ENCODE measurements at regions not wholly inside any gene's neighbourhood (a gene's known extent, or its start where the extent isn't known, plus 50 kb on each side); places are given as distances from the start of the nearest gene placed in this dataset.

DNA sequence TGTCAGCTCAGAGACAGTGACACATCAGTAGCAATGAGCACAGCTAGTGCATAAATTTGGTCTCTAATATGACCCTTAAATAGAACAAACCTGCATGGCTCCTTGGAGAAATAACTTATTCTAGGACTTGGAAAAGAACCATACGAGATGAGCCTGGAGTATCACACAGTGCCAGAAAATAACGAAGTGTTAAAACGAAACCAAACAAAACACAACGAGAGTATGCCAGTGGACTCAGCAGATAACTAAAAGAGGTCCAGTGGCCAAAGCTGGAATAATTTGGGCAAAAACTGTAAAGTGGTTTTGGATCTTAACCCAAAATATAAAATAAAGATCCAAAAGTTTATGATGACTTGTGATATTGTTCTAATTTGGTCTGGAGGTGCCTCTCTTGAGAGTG lies 1599.0 kb upstream of the LRRTM1 start:
- TF ChIP-seq, protein P1, sequence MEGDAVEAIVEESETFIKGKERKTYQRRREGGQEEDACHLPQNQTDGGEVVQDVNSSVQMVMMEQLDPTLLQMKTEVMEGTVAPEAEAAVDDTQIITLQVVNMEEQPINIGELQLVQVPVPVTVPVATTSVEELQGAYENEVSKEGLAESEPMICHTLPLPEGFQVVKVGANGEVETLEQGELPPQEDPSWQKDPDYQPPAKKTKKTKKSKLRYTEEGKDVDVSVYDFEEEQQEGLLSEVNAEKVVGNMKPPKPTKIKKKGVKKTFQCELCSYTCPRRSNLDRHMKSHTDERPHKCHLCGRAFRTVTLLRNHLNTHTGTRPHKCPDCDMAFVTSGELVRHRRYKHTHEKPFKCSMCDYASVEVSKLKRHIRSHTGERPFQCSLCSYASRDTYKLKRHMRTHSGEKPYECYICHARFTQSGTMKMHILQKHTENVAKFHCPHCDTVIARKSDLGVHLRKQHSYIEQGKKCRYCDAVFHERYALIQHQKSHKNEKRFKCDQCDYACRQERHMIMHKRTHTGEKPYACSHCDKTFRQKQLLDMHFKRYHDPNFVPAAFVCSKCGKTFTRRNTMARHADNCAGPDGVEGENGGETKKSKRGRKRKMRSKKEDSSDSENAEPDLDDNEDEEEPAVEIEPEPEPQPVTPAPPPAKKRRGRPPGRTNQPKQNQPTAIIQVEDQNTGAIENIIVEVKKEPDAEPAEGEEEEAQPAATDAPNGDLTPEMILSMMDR (IDR thresholded peaks at IDR 0.05): no peak
- no peak for TF ChIP-seq EP300 (IDR thresholded peaks at IDR 0.05)
- TF ChIP-seq POLR2A (IDR thresholded peaks at IDR 0.05): no peak
- TF ChIP-seq POLR2AphosphoS5 (IDR thresholded peaks at IDR 0.05): no peak
